GM12891 (cell line): ENCODE measurements at regions not wholly inside any gene's neighbourhood (a gene's known extent, or its start where the extent isn't known, plus 50 kb on each side); places are given as distances from the start of the nearest gene placed in this dataset.

ENCODE experiments used
- DNase-seq: peaks from one replicate; pipeline ENCODE4 v3.0.0; 2011; ENCODE audit warnings: low spot score; ENCODE audit not compliant: insufficient read length
- FAIRE-seq: peaks from 2 replicates; lab custom pipeline; 2011; peaks lifted over from hg19 to GRCh38; lab: Jason Lieb, UNC
- PAX5 ChIP-seq: IDR thresholded peaks from 2 replicates; pipeline ENCODE4 v1.6.1; 2011; ENCODE audit warnings: low read length, moderate library complexity, mild to moderate bottlenecking; ENCODE audit not compliant: insufficient read depth, severe bottlenecking
- POLR2A ChIP-seq: IDR thresholded peaks from 2 replicates; pipeline ENCODE4 v1.6.1; 2011; ENCODE audit warnings: low read depth, low read length, control low read depth
- POLR2AphosphoS5 ChIP-seq: IDR thresholded peaks from 2 replicates; pipeline ENCODE4 v1.6.1; 2011; ENCODE audit warnings: low read depth, low read length, control low read depth
- POU2F2 ChIP-seq: IDR thresholded peaks from 2 replicates; pipeline ENCODE4 v1.6.1; 2011; ENCODE audit warnings: low read depth, mild to moderate bottlenecking, control low read depth, low read length, moderate library complexity
- SPI1 ChIP-seq: IDR thresholded peaks from 2 replicates; pipeline ENCODE4 v1.6.1; 2011; ENCODE audit warnings: low read depth, low read length, control low read depth
- TAF1 ChIP-seq: IDR thresholded peaks from 2 replicates; pipeline ENCODE4 v1.6.1; 2011; ENCODE audit warnings: low read depth, low read length, control low read depth

- peak; percentile 13 for FAIRE-seq
- DNase-seq = no peak
- TF ChIP-seq POLR2AphosphoS5 = no peak
- no peak for TF ChIP-seq POLR2A
- TF ChIP-seq PAX5 = no peak
Observed at GRCh38 chr3:124663690-124664089, 66.6 kb upstream of the UMPS start.

DNA sequence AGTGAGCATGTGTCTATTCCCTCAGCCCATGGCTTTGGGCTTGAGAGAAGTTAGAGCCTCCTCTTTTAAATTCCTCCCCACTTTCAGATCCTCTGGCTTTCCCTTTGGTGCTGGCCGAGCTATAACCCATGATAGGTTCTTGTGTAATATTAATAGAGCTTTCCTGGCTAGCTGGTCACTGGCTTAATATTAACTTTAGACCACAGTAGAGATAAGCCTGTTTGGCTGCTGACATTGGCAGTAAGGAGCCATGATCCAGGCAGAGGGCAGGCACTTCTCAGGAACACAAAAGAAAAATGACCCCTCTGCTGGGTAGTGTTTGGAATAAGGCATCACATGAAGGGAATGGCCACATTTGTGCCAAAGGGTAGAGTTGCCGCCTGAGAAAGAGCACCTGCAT, 65.4 kb upstream of the UMPS start:
- FAIRE-seq (no peak), DNase-seq (no peak)
- TF ChIP-seq POLR2AphosphoS5 (no peak), POU2F2 (no peak), POLR2A (no peak), SPI1 (no peak), PAX5 (no peak), TAF1 (no peak)

- FAIRE-seq = no peak
- TF ChIP-seq POU2F2 (no peak), POLR2AphosphoS5 (no peak), POLR2A (no peak), SPI1 (no peak), TAF1 (no peak), PAX5 (no peak)
Observed at GRCh38 chr3:124666067-124666466, 64.2 kb upstream of the UMPS start.

DNA sequence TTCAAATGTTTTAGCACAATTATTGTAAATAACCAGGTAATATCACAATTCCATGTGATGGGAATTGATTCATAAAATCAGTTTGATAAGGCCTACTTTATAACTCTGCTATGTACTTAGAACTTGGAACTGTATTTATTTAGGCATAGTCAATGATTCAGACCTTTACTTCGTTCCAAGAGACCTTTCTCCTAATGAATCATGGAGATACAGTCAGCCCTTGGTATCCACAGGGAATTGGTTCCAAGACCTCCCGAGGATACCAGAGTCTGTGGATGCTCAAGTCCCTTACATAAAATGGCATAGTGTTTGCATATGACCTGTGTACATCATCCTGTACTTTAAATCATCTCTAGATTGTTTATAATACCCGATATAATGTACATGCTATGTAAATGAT, 60.8 kb upstream of the UMPS start:
- no peak for DNase-seq
- TF ChIP-seq PAX5 (no peak), TAF1 (no peak), SPI1 (no peak), POU2F2 (no peak), POLR2AphosphoS5 (no peak), POLR2A (no peak)
- no peak for FAIRE-seq

More at GRCh38 chr3:124666067-124666466, 64.2 kb upstream of the UMPS start:
- no peak for DNase-seq

- no peak for FAIRE-seq
- DNase-seq = no peak
Observed at GRCh38 chr3:124671106-124671505, 59.1 kb upstream of the UMPS start.

GRCh38 chr3:124674336-124674735, 55.9 kb upstream of the UMPS start:
- FAIRE-seq (no peak), DNase-seq (no peak)
- no peak for TF ChIP-seq POLR2A
- TF ChIP-seq TAF1 = no peak
- TF ChIP-seq POU2F2 = no peak
- no peak for TF ChIP-seq PAX5
- no peak for TF ChIP-seq POLR2AphosphoS5
- TF ChIP-seq SPI1 = no peak

More at GRCh38 chr3:124671106-124671505, 59.1 kb upstream of the UMPS start:
- no peak for TF ChIP-seq PAX5
- TF ChIP-seq TAF1 = no peak
- no peak for TF ChIP-seq POU2F2
- TF ChIP-seq POLR2AphosphoS5 = no peak
- TF ChIP-seq SPI1 = no peak
- no peak for TF ChIP-seq POLR2A

GRCh38 chr3:124676236-124676635, 54.0 kb upstream of the UMPS start:
- DNase-seq = no peak
- no peak for FAIRE-seq
- TF ChIP-seq TAF1 (no peak), POLR2A (no peak), POLR2AphosphoS5 (no peak), SPI1 (no peak)

- no peak for DNase-seq
- no peak for TF ChIP-seq POLR2AphosphoS5
- no peak for FAIRE-seq
Observed at GRCh38 chr3:124679048-124679638, 51.1 kb upstream of the UMPS start.
